HFF-Myc (cell line): ENCODE measurements at regions not wholly inside any gene's neighbourhood (a gene's known extent, or its start where the extent isn't known, plus 50 kb on each side); places are given as distances from the start of the nearest gene placed in this dataset.
A peak's percentile ranks its signal among the peaks of the same experiment; 100 is the strongest.

Source experiments
- DNase-seq: peaks from one replicate; pipeline ENCODE4 v3.0.0-alpha.2; 2011; ENCODE audit warnings: low read depth; ENCODE audit errors: extremely low read depth
- H3K4me3 ChIP-seq: replicated peaks from 2 replicates; pipeline ENCODE4 v1.5.1; 2011; ENCODE audit warnings: low read depth, mild to moderate bottlenecking, control low read depth, low read length
- CTCF ChIP-seq: IDR thresholded peaks from 2 replicates; pipeline ENCODE4 v1.5.1; 2012; ENCODE audit warnings: mild to moderate bottlenecking, low read depth, low read length, control low read depth; ENCODE audit errors: missing control alignments

GRCh38 chr10:27618906-27619305 is 114.8 kb downstream of the RAB18 start:
- H3K4me3 ChIP-seq, result no peak overlapping the region
- TF ChIP-seq CTCF, result no peak
- no peak for DNase-seq

- H3K4me3 ChIP-seq, result no peak overlapping the region
- no peak for TF ChIP-seq CTCF
- DNase-seq, result no peak
Measured at GRCh38 chr10:27619329-27619728, 115.2 kb downstream of the RAB18 start.

GRCh38 chr10:27620430-27621397 is 116.6 kb downstream of the RAB18 start:
- TF ChIP-seq CTCF, result no peak
- DNase-seq, result peak; percentile 56
- no peak overlapping the region for H3K4me3 ChIP-seq

- TF ChIP-seq CTCF, result no peak
- no peak overlapping the region for H3K4me3 ChIP-seq
- no peak for DNase-seq
Measured at GRCh38 chr10:27621461-27621860, 117.4 kb downstream of the RAB18 start.

GRCh38 chr10:27622596-27622995 is 118.5 kb downstream of the RAB18 start:
- DNase-seq, result no peak
- no peak overlapping the region for H3K4me3 ChIP-seq
- TF ChIP-seq CTCF, result no peak
